ENCODE measurements at regions not wholly inside any gene's neighbourhood (a gene's known extent, or its start where the extent isn't known, plus 50 kb on each side); places are given as distances from the start of the nearest gene placed in this dataset.
A peak's percentile ranks its signal among the peaks of the same experiment; 100 is the strongest.

GRCh38 chr18:60668583-60668982, 296.0 kb upstream of the MC4R start:
- no peak overlapping the region for H3K27ac ChIP-seq
- TF ChIP-seq CTCF (IDR thresholded peaks at IDR 0.05) (peak; percentile 64), ZFX (IDR thresholded peaks at IDR 0.05; ENCODE audit: borderline replicate concordance) (no peak)

DNA sequence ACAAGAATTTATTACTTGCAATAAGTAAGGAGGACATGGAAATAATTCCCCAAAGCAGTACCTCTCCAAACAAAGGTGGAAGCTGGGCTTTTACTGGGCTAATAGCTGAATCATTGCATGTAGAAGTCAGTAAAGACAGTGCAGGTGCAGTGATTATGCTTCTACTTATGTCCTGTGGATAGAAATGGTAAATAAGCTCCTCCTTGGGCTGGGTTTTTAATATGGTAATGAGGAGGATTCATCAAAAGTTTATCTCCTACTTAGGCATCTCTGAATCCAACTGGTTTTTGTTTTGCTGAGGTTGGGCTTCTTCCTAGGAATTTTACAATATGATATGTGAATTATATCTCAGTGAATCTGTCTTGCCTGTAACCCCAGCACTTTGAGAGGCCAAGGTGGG, 297.4 kb upstream of the MC4R start:
- TF ChIP-seq CTCF (IDR thresholded peaks at IDR 0.05): no peak
- no peak for TF ChIP-seq ZFX (IDR thresholded peaks at IDR 0.05; ENCODE audit: borderline replicate concordance)
- no peak overlapping the region for H3K27ac ChIP-seq

DNA sequence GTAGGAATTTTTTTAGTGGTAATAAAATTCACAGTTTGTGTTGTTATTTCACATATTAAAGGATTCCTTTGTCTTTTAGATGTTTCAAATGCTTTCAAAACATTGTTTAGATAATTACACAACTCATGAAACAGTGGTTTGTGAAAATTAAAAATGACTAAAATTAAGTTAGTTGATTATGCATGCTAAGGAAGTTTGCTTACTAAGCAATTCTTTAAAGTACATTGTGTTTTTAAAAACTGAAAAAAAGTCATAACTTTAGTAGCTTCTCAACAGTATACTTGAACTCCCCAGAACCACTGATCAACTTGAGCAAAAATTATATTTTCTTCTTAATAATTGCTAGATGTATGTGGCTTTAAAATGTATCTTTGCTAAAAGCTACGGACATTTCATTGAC, 298.4 kb upstream of the MC4R start:
- no peak for TF ChIP-seq ZFX (IDR thresholded peaks at IDR 0.05; ENCODE audit: borderline replicate concordance)
- TF ChIP-seq CTCF (IDR thresholded peaks at IDR 0.05): no peak
- no peak overlapping the region for H3K27ac ChIP-seq

DNA sequence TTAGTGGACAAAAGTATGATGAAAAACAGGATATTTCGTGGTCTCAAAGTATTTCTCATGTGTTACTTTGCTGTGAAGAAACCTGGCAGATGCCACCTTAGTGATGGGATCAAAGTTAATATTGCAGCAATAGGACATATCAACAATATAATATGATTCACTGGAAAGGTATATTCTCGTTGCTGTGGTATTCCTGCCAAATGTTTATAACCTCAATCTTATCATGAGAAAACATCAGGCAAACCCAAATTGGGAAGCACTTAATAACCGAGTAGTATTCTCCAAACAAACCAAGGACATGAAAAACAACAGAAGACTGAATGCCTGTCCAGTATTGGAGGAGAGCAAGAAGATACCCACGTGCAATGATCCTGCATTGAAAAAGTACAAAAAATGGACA, 302.6 kb upstream of the MC4R start:
- TF ChIP-seq CTCF (IDR thresholded peaks at IDR 0.05) (no peak), ZFX (IDR thresholded peaks at IDR 0.05; ENCODE audit: borderline replicate concordance) (no peak)
- no peak overlapping the region for H3K27ac ChIP-seq

GRCh38 chr18:60675801-60676200, 303.2 kb upstream of the MC4R start:
- no peak for TF ChIP-seq CTCF (IDR thresholded peaks at IDR 0.05)
- no peak for TF ChIP-seq ZFX (IDR thresholded peaks at IDR 0.05; ENCODE audit: borderline replicate concordance)
- no peak overlapping the region for H3K27ac ChIP-seq

- TF ChIP-seq ZFX (IDR thresholded peaks at IDR 0.05; ENCODE audit: borderline replicate concordance) (no peak), CTCF (IDR thresholded peaks at IDR 0.05) (peak; percentile 60)
- H3K27ac ChIP-seq: no peak overlapping the region
These were observed 304.2 kb upstream of the MC4R start for GRCh38 chr18:60676815-60677214.

DNA sequence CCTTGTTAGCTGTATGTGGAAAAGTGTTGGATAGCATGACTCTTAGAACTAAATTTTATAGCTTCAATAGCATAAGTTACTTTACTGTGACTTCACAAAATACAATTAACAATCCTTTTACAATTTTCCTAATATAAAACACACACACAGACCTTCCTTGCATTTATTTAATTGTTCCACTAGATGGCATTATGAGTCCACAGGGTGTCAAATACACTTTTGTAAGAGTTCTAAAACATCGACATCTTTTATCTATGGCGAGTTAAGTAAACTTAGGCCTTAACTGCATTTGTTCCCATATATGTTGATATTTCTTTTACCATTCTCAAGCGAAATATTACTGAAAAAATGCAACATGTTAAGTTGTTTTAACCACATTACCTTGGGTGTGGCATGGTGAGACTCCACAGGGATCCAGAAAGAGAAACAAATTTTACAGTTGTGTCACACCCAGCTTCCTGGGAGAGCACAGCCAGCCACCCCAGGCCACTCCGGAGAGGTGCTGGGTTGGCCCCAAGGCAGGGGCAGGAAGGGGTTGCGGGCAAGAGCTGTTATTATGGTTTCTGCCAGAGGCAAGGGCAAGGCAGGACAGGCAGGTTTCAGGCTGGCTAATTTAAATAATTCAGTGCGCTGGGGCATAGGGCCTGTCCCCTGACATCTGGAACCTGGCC, 312.4 kb upstream of the MC4R start:
- TF ChIP-seq CTCF (IDR thresholded peaks at IDR 0.05) (peak; percentile 87), ZFX (IDR thresholded peaks at IDR 0.05; ENCODE audit: borderline replicate concordance) (no peak)
- H3K27ac ChIP-seq: no peak overlapping the region
